NCI-H146 (cell line): ENCODE measurements at regions not wholly inside any gene's neighbourhood (a gene's known extent, or its start where the extent isn't known, plus 50 kb on each side); places are given as distances from the start of the nearest gene placed in this dataset.
A peak's percentile ranks its signal among the peaks of the same experiment; 100 is the strongest.

Source experiments
- DNase-seq: peaks from one replicate; lab custom pipeline; 2025; lab: John Stamatoyannopoulos, UW

DNA sequence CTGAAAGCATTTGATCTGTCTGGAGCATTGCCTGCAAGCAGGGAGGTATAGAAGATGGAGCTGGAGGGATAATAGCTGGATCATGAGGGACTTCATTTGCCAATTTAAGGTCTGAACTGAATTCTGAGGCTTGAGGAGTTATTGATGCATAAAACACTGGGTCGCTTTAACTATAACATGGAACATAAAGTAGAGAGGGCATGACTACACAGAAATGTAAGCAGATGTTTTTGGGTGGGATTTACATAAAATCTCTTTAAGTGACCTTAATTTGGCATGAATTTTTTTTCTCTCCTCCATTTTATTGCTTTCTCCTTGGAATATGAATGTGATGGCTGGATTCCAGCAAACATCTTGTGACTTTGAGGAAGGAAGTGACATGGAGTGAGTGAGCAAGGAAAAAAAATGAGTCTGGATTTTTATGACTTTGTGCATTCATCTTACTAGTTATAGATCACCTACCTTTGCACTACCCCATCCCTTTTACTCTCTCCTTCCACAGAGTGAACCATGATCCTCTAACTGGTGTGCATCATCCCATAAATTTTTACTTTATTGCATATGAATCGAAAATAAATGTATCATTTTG lies 356.0 kb downstream of the DUSP6 start:
- no peak for DNase-seq

DNA sequence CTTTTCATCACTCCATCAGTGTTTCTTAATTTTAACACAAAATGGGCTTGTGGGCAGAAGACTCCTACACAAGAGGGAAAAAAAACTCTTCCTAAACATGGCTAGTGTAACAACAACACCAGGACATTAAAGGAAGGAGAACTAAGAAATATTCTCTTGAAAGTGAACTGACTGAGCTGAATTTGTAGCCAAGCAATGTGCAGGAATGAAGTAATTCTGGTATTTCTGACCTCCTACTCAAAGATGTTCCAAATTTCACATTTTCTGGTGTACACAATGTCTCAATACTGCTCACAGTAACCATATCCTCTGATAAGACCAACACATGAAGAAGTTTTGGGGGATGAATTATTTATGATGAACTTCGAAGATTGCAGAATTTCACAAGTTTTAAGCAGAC lies 357.3 kb downstream of the DUSP6 start:
- DNase-seq, result no peak

DNA sequence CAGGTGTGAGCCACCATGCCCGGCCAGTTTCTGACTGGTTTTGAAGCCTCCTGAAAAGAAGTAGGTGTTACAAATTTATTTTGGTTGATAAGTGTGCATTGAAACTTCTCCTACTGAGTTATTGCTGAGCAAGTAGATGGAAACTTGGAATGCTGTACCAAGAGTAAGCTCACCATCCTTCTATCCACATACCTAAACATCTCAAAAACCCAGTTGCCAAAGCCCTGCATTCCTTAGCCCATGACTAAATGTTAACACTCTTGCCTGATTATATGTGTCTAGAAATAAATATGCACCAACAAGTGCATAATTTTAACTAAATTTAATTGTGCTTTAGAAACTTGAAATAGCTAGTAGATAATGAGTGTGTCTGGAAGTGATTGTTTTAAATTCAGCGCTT lies 357.8 kb downstream of the DUSP6 start:
- DNase-seq, result no peak

DNA sequence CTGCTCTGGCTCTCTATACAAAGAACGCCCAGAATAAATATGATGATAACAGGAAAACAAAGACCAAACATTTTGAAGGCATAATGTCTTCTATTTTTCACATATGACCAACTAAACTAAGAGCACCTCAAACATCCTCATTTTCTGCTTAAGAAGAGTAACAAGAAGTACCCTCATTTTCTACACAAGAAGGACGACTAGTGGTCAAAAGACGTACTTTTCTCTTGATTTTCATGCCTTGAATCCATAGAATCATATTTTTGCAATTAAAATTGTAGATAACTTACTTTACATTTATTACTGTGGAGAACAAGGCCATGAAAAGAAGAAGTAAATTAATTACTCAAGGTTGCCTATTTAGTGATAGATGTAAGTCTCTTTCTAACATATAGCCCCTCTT lies 358.6 kb downstream of the DUSP6 start:
- peak; percentile 61 for DNase-seq

DNA sequence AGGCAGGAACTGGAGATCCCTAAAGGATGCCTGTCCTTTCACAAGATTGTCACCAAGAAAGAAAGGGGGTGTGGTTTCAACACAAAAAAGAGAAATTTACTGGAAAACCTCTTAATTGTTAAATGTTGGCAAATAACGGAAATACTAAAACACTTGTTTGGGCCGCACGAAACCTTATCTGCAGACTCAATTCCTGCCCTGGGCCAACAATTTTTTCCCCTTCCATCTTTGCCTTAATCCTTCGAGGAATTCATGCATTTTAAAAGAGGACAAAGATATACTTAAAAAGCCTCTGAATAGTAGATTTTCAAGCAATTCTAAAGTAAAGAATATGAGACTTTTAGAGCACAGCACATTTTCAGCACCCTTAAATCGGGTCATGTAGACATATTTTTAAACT lies 366.2 kb downstream of the DUSP6 start:
- no peak for DNase-seq

DNA sequence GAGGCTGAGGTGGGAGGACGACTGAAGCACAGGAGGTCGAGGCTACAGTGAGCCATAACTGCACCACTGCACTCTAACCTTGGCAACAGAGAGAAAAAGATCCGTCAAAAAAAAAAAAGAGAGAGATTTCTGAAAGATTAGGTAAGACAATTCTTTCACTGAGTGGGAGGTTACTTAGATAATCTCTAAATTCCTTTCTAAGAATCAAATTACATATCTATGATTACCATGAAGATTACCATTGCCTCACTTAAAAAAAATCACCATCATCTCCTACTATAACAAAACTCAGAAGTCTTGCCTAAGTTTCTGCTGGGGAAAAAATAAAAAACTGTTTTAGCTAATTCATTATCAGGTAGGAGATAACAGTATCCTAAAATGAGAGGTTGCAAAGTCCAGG lies 366.7 kb downstream of the DUSP6 start:
- no peak for DNase-seq

DNA sequence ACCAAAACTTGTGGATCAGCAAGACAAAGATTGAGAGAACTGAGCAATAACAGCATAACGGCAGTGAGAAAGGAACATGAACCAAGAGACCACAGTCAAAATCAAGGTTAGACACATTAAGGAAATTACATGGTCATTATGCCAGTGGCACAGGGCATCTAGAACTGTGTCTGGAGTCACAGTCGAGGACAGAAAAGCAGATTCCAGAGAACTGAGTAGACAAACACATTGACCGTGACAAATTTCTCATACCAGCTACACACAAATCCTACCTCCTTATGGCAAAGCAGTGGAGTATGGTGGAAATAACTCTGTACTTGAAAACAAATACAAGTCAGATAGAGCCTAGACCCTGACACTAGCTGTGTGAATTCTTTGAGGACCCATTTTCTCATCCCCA lies 367.3 kb downstream of the DUSP6 start:
- DNase-seq, result no peak

DNA sequence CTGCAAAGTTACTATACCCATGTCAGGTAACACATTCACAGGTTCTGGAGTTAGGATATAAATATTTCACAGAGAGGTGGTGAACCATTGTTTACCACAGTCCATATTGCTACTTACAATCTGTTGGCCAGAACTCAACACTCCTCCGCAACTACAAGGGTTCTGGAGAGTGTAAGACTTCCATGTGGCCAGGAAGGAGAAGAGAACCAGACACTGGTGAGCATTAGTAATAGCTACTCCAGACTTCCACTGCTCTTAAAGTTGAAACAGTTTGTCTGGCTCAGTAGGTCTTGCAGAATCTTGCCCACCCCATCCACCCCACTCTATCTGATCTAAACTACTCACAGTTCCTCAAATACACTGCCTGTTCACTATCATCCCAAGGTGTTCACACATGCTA lies 369.6 kb downstream of the DUSP6 start:
- DNase-seq, result no peak

DNA sequence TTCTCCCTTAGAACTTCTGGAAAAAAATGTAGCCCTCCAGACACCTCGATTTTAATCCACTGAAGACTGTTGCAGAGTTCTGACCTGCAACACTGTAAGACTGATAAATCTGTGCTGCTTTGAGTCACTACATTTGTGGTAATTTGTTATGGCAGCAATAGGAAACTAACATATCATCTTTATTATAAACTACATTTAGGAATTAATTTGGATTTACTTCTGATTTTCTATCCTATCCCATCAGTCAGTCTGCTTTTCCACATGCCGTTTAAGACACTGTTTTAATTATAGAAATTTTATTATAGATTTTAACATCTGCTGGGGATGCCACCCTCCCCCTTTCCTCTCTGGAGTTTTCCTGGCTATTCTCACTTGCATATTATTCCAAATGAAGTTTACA lies 375.2 kb downstream of the DUSP6 start:
- DNase-seq, result no peak

DNA sequence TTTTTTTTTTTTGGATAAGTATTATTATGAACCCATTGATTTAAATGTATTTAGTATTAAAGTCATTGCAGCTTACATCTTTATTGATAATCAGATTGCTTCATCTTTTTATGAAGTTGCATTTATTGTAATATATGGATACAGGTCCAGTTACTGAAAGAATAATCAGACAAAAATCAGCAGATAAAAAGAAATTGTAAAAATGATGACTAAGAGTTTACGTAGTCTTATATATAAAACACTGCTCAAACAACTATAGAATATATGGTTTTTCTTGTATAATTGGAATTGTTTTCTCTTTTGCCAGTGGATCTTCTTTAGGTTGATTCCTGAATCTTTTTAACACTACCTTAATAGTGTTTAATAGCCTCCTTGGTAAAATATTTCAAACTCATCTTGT lies 378.3 kb downstream of the DUSP6 start:
- DNase-seq, result no peak

DNA sequence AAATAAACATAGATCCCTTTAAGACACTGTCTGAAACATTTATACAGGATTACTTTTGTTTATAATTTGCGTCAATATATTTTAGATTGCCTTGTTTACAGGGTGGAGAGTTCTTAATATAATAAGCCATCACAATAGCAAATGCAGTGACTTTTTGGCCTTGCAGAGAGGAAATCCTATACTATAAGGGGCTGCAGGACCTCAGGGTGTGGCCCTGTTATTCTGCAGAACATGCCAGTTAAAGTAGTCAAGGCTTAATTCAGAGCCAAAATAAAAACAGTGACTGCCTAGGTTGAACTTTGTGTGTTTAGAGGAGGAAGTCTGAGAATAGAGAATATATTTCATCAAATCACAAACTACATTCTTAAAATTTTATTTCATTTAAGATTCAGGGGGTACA lies 381.6 kb downstream of the DUSP6 start:
- DNase-seq, result no peak

DNA sequence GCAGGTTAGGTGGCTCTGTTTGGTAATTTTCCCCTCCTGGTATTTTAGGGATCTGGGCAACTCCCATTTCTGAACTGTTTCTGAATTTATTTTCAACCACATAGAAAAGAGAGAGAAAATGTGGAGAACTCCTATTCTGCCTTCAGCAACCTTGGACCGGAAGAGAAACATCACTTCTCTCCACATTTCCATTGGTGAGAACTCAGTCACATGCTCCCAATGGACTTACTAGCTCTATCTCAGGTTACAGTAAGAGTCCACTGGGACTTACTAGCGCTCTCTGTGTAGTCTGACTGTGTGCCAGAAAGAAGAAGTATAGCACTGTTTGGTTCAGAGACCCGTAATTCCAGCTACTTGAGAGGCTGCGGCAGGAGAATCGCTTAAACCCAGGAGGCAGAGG lies 383.2 kb downstream of the DUSP6 start:
- DNase-seq, result no peak

DNA sequence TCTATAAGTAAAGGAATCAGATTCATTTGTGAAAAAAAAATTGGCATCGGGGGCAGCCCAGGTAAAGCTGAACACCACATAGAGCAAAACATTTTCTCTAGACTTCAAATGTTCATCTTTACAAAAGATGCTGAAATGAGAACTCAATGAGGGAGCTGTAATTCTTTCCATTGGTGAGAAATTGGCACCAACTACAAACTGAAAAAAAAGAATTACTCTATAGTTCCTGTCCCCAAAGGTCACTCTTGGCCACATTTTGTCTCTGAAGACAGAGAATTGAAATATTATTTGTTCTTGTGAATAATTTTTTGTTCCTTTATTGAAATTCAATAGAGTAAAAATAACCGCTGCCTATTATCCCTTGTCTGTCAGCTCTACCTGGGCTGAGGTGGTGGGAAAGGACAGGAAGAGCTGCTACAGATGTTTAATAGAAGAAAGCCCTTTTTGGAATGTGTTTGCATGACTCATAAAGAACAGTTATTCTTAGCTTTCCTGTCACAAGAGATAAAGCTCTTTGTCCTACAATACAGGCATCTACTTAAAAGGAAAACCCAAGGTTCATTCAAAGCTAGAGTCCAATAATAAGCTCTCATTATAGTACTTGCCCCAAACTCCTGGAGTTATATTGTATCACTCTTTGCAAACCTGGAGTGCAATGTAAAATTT lies 380.1 kb upstream of the KITLG start:
- peak; percentile 38 for DNase-seq

DNA sequence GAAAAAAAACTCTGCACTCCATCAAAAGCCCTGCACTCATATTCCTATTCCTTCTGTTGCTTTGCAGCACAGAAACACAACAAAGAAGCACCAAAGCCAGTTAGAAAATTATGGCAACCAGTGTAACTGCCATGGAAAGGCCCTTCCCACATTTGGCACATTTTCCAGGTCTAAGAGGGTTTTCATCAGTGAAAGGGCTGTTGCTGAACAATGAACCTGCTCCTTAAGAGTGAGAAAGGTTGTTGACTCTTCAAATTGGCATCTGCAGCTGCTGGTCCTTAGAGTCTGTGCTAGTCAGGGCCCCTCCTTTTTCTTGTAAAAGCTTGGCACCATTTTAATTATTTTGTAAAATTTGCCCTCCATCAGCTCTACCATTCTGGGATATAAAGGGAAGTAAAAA lies 378.7 kb upstream of the KITLG start:
- peak; percentile 79 for DNase-seq

DNA sequence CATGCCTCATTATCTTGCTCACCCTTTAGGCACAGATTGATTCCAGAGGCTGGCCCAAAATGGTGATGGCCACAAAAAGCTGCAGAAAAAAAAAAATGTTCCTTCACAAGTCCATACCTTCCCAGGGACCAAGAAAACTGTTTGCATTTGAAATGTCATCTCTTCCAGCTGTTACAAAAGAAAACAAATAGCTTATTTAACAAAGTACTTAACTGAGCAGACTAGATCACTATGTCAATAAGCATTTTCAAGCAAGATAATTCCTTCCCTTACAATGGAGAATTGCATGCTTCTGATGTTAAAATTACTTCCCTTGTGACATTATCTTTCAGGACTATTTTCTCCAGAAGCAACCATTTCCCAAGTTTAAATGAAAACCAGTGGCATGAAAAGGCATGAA lies 377.9 kb upstream of the KITLG start:
- DNase-seq, result peak; percentile 85

DNA sequence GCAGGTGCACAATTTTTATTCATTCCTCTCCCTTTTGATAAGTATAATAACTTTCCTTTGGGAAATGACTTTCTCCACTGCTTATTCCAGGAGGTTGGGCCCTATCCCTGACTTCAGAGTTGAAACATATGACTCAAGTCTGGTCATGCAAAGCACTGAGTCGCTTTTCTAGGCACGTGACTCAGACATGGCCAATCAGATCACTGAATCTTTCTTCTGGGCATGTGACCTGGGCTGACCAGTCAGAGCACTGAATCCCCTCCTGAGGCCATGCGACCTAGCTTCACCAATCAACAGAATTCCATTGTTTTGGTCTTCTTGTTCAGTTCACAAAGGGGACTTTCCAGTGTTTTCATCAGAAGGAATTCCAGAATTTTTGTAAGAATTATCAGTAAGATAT lies 377.1 kb upstream of the KITLG start:
- no peak for DNase-seq

DNA sequence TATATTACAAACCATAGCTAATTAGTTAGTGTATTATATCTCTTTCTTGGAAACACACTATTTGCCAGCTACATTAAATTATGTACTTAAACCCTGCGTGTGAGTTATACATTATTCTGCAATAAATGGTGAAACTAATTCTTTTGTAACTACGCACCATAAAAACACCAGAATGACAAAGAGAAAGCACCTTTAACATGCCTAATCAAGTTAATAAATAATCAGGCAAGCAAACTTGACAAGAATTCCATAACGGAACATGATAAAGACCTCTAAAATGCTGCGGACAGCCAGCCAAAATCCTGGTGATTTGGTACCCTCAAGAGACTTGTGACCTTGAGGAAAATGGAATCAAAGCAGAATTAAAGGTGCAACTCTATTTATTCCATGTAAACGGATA lies 375.3 kb upstream of the KITLG start:
- DNase-seq, result no peak

DNA sequence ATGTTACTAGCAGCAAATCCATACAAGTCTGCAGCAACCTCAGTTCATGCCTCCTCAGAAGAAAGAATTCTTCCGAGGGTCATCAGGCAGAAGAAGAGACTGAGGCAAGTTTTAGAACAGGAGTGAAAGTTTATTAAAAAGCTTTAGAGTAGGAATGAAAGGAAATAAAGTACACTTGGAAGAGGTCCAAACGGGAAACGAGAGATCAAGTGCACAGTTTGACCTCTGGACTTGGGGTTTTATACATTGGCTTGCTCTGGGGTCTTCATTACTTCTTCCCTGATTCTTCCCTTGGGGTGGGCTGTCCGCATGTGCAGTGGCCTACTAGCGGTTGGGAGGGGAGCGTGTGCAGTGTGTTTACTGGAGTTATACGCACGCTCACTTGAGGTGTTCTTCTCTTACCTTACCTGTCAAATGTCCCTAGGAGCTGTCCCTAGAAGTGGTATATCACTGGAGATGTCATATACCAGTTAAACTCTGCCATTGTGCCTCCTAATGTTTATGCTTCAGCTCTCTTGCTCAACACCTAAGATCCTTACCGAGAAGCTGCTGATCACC lies 372.8 kb upstream of the KITLG start:
- DNase-seq, result no peak

DNA sequence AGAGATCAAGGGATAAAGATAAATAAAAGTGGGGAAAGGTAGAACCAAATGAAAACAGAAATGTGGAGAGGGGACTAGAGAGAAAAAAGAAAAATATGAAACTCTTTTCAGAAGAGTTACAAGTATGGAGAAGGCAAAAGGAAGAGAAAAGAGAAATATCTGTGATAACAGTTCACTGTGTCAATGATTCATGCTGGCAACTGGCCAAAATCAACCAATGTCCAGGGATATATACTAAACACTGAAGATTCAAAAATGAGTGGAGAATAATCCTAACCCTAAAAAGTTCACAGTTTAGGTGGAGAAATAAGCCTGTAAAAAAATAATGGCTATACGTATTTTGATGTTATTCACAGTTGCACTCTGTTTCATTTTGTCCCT lies 372.3 kb upstream of the KITLG start:
- peak; percentile 73 for DNase-seq

DNA sequence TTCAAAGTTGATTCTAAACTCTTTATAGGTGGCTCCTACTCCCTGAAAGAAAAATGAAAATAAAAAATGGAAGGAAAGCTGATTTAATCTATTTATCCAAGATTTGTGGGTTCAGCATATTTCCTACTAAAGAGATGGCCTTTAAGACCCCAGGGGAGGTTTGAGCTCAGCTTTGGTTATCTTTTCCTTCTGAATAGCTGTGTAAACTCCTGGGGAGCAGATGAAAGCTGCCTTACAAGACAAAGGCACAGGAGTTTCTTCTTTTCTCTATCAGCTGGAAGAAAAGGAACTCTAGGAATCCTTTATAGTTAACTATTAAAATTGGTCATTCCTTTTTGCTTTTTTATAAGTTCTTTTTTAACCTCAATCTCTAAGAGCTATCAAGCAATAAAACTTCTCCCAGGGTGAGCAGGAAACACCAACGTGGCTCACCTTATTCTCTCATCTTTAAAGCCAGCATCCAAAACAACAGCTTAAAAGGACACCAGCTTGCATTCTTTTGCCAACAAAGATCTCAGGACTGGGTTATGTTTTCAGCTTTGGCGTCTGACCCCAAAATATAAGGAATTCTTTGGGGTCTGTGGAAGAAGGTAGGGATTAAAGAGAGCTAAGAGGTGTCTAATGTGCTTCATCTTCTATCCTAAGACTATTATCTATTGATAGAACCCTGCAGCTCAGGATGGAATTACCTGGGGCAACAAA lies 371.7 kb upstream of the KITLG start:
- peak; percentile 62 for DNase-seq

DNA sequence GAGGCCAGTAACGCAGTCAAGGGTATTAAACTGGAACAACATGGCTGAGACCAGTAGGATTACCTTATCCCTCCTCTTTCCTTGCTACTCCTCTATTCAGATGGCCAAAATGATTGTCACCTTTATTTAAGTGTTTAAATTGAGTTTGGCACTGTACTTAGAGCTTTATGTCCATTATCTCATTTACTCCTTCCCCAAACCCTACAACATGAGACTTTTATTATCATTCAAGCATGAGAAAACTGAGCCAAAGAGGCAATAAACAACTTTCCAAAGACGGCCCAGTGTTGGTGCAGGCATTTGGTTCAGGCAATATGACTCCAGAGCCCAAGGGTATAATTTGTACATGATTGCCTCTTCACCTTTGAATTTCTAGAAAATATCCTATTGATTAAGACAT lies 370.9 kb upstream of the KITLG start:
- no peak for DNase-seq

DNA sequence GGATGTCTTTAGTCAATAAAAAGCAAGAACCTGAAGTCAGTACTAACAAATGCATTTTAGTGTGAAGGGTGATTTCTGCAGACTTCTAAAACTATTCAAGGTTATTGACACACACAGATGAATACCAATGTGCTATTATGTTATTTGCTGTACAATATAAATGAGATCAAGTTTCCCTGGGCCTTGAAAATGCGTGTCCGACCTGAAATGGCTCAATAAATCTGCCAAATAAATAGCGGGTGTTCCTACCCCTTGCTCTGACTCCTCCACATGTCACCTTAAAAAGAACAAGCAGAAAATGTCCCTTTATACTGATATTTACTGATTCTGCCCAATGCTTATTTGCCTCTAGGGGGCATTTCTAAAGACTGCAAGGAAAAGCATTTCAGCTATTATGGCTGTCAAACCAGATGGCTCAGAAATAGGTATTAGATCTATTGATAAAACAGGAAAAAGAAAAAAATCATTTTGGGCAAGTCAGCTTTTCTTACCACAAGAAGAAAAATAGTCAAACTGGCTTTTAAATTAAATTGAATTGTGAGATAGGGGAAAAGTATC lies 367.3 kb upstream of the KITLG start:
- DNase-seq, result peak; percentile 84

DNA sequence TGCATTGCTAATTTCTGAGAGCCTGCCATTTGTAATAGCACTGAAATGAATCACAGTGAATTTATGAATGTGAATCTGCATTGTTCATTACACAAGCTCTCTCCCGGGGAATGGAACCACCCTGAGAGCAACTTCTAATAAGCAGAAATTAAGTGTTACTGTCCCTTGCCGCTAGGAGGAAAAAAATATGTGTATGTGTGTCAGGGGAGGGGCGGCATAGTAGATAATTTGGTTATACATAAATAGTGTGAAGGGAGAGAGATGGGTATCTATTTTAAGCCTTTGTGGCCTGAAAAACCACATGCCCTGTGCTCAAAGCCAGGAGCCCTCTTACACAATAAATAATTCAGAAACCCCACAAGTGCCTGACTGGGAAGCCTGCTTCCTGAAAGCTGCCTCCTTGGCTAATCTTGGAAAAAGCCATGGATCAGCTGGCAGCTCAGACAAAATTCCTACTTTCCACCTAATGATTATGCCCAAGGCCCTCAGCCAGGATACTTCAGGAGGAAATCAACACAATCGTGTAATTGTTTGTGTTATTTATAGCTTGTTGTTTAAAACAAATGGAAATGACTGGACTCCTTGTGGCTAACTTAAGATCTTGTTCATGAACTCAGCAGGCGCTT lies 366.2 kb upstream of the KITLG start:
- DNase-seq, result peak; percentile 63
